GM12891 (cell line): ENCODE measurements at regions not wholly inside any gene's neighbourhood (a gene's known extent, or its start where the extent isn't known, plus 50 kb on each side); places are given as distances from the start of the nearest gene placed in this dataset.

Experiments used
- PAX5 ChIP-seq: IDR thresholded peaks from 2 replicates; pipeline ENCODE4 v1.6.1; 2011; ENCODE audit warnings: low read length, moderate library complexity, mild to moderate bottlenecking; ENCODE audit not compliant: insufficient read depth, severe bottlenecking
- POLR2A ChIP-seq: IDR thresholded peaks from 2 replicates; pipeline ENCODE4 v1.6.1; 2011; ENCODE audit warnings: low read depth, low read length, control low read depth
- POLR2AphosphoS5 ChIP-seq: IDR thresholded peaks from 2 replicates; pipeline ENCODE4 v1.6.1; 2011; ENCODE audit warnings: low read depth, low read length, control low read depth
- TAF1 ChIP-seq: IDR thresholded peaks from 2 replicates; pipeline ENCODE4 v1.6.1; 2011; ENCODE audit warnings: low read depth, low read length, control low read depth

- no peak for TF ChIP-seq POLR2A
- TF ChIP-seq POLR2AphosphoS5: no peak
- TF ChIP-seq TAF1: no peak
- TF ChIP-seq PAX5: no peak
These were observed 53.6 kb upstream of the ANKFN1 start for GRCh38 chr17:56099649-56100048.
